Suprapubic skin (tissue), 4 donors: ENCODE measurements at regions not wholly inside any gene's neighbourhood (a gene's known extent, or its start where the extent isn't known, plus 50 kb on each side); places are given as distances from the start of the nearest gene placed in this dataset.

Source experiments
- DNase-seq, 2 donors: peaks; one replicate each; pipeline ENCODE4 v3.0.0-alpha.2; 2019; ENCODE audit warnings: low spot score in 2 of 2
- H3K27ac ChIP-seq: fragments of 200-600 bp; sonication (generic); one replicate; pipeline ENCODE4 v1.5.1; 2019
- H3K27me3 ChIP-seq: fragments of 200-600 bp; sonication (generic); one replicate; pipeline ENCODE4 v1.5.1; 2019
- H3K36me3 ChIP-seq: fragments of 200-600 bp; sonication (generic); one replicate; pipeline ENCODE4 v1.5.1; 2019
- H3K4me1 ChIP-seq: fragments of 200-600 bp; sonication (generic); one replicate; pipeline ENCODE4 v1.5.1; 2019
- H3K4me3 ChIP-seq: fragments of 200-600 bp; sonication (generic); one replicate; pipeline ENCODE4 v1.5.1; 2019; ENCODE audit warnings: mild to moderate bottlenecking
- H3K9me3 ChIP-seq: fragments of 200-600 bp; sonication (generic); one replicate; pipeline ENCODE4 v1.5.1; 2019
- EP300 ChIP-seq: sonication (generic); formaldehyde crosslinking; IDR thresholded peaks from one replicate; pipeline ENCODE4 v1.6.1; 2017; ENCODE audit warnings: antibody characterized with exemption
- POLR2A ChIP-seq, 2 donors: fragments of 450-650 bp; IDR thresholded peaks; one replicate each; pipeline ENCODE4 v1.6.1; 2017; ENCODE audit warnings: antibody characterized with exemption in 2 of 2, mild to moderate bottlenecking in 2 of 2, moderate library complexity in 2 of 2
- POLR2AphosphoS5 ChIP-seq, 3 donors: sonication (generic); formaldehyde crosslinking; IDR thresholded peaks; one replicate each; pipeline ENCODE4 v1.6.1; 2017; ENCODE audit warnings: antibody characterized with exemption in 3 of 3
- WGBS: methylation state at CpG from one replicate; pipeline ENCODE4 v1.1.5; 2018; 5-methylcytosine and 5-hydroxymethylcytosine counted together
- TF ChIP-seq, protein P1 (sequence below), 2 donors: fragments of 200-600 bp in 1 of 2; fragments of 450-650 bp in 1 of 2; sonication (generic) in 1 of 2; IDR thresholded peaks; one replicate each; pipeline ENCODE4 v1.5.1; 2016 to 2019; ENCODE audit warnings: antibody characterized with exemption in 2 of 2, mild to moderate bottlenecking in 1 of 2, moderate library complexity in 1 of 2

DNA sequence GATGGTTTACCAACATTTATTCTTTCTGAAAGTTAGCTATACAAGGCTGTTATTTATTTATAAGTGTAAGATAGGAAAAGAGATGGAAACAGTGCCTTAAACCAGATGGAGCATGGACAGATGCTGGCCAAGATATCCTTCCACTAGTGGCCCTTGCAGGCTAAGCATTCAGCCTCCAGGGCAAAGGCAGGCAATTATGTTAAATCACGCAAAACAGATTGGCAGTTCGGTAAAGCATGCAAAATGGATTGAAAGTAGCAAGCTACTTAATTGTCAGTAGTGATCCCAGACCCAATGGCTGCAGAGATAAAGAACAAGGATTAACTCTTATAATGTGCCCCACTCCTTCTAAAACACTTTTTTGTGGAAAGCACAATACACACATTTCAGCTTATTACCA, 105.4 kb upstream of the MAP4K3 start:
- Histone ChIP-seq H3K27ac (no peak overlapping the region), H3K4me3 (no peak overlapping the region), H3K9me3 (no peaks in the 10 kb centered on the region), H3K27me3 (no peaks in the 10 kb centered on the region), H3K36me3 (no peaks in the 10 kb centered on the region), H3K4me1 (no peaks in the 10 kb centered on the region)
- TF ChIP-seq, protein P1, sequence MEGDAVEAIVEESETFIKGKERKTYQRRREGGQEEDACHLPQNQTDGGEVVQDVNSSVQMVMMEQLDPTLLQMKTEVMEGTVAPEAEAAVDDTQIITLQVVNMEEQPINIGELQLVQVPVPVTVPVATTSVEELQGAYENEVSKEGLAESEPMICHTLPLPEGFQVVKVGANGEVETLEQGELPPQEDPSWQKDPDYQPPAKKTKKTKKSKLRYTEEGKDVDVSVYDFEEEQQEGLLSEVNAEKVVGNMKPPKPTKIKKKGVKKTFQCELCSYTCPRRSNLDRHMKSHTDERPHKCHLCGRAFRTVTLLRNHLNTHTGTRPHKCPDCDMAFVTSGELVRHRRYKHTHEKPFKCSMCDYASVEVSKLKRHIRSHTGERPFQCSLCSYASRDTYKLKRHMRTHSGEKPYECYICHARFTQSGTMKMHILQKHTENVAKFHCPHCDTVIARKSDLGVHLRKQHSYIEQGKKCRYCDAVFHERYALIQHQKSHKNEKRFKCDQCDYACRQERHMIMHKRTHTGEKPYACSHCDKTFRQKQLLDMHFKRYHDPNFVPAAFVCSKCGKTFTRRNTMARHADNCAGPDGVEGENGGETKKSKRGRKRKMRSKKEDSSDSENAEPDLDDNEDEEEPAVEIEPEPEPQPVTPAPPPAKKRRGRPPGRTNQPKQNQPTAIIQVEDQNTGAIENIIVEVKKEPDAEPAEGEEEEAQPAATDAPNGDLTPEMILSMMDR (IDR thresholded peaks at IDR 0.05) = no peak
- TF ChIP-seq POLR2A (IDR thresholded peaks at IDR 0.05) (no peak), EP300 (no peak), POLR2AphosphoS5 (IDR thresholded peaks at IDR 0.05) (no peak)
- DNase-seq = no peak
- 86% methylated on average over 2 of the region's 2 CpGs for WGBS

DNA sequence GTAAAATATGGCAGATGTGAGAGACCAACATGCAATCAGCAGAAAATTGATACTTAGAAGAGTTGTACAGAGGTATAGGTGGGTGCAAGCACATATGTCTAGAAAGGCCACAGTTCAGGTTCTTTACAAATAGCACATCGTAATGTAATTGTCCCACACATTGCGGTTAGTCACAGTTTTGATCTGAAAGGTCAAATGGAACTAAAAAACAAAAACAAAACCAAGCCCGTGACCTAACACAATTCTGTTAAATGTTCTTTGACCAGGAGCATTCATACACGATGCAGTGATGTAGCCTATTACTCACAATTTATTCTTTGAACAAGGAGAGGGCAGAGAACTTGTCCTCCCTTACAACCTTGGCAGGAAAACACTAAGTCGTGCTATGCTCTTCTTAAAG, 108.9 kb upstream of the MAP4K3 start:
- Histone ChIP-seq H3K27me3 (no peaks in the 10 kb centered on the region), H3K27ac (no peak overlapping the region)
- 72% methylated on average over 5 of the region's 5 CpGs for WGBS

DNA sequence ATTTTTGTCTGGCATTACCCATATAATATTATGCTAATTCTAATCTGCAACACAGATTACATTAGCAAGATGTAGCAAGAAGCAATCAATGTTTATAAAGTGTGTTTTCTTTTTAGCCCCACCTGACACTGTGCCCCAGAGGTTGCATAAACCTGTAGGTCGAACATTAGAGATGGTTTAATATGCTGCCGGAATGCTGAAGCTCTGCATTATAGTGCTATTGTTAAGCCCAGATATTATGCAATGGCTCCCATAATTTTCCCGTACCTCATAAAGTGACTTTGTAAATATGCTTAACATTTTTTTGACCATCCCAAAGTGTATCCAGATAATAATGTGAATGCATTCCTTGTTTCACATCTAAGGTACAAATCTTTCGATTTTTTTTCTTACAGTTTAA, 109.3 kb upstream of the MAP4K3 start:
- Histone ChIP-seq H3K27ac (no peak overlapping the region), H3K4me1 (no peaks in the 10 kb centered on the region), H3K4me3 (no peak overlapping the region), H3K36me3 (no peaks in the 10 kb centered on the region), H3K9me3 (no peaks in the 10 kb centered on the region), H3K27me3 (no peaks in the 10 kb centered on the region)
- 74% methylated on average over 4 of the region's 4 CpGs for WGBS
- no peak for DNase-seq
- TF ChIP-seq EP300 (no peak), POLR2A (IDR thresholded peaks at IDR 0.05) (no peak), POLR2AphosphoS5 (IDR thresholded peaks at IDR 0.05) (no peak)
- TF ChIP-seq, protein P1 (IDR thresholded peaks at IDR 0.05) = no peak

More for the DNA sequence above, 108.9 kb upstream of the MAP4K3 start:
- no peaks in the 10 kb centered on the region for H3K4me1 ChIP-seq
- DNase-seq = no peak
- TF ChIP-seq EP300 = no peak
- TF ChIP-seq POLR2AphosphoS5 (IDR thresholded peaks at IDR 0.05) = no peak
- TF ChIP-seq, protein P1 (IDR thresholded peaks at IDR 0.05) = no peak
- no peak for TF ChIP-seq POLR2A (IDR thresholded peaks at IDR 0.05)
- no peaks in the 10 kb centered on the region for H3K36me3 ChIP-seq
- no peak overlapping the region for H3K4me3 ChIP-seq
- H3K9me3 ChIP-seq = no peaks in the 10 kb centered on the region

DNA sequence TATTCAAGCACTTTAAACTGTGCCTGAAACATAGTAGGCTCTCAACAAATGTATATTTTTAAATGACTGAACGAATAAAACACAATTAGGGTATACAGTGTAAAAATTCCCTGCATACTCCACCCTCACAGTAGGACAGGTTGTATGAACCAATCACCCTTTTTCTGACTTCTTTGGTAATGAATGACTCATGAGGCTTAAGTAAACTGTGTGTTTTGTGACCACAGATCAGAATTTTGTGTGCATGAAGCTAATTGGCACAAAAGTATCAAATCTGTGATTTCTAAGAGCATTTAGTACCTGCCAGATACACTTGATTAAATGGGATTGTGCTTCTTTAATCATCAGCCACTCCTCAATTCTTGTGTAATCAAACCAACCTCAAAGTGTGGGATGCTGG, 109.9 kb upstream of the MAP4K3 start:
- no peak for TF ChIP-seq EP300
- TF ChIP-seq POLR2AphosphoS5 (IDR thresholded peaks at IDR 0.05) = no peak
- TF ChIP-seq, protein P1 (IDR thresholded peaks at IDR 0.05) = no peak
- TF ChIP-seq POLR2A (IDR thresholded peaks at IDR 0.05) = no peak
- Histone ChIP-seq H3K4me3 (no peak overlapping the region), H3K27me3 (no peaks in the 10 kb centered on the region), H3K4me1 (no peaks in the 10 kb centered on the region), H3K36me3 (no peaks in the 10 kb centered on the region), H3K27ac (no peak overlapping the region), H3K9me3 (no peaks in the 10 kb centered on the region)
- no peak for DNase-seq
- WGBS = 83% methylated on average over 1 of the region's 1 CpG

DNA sequence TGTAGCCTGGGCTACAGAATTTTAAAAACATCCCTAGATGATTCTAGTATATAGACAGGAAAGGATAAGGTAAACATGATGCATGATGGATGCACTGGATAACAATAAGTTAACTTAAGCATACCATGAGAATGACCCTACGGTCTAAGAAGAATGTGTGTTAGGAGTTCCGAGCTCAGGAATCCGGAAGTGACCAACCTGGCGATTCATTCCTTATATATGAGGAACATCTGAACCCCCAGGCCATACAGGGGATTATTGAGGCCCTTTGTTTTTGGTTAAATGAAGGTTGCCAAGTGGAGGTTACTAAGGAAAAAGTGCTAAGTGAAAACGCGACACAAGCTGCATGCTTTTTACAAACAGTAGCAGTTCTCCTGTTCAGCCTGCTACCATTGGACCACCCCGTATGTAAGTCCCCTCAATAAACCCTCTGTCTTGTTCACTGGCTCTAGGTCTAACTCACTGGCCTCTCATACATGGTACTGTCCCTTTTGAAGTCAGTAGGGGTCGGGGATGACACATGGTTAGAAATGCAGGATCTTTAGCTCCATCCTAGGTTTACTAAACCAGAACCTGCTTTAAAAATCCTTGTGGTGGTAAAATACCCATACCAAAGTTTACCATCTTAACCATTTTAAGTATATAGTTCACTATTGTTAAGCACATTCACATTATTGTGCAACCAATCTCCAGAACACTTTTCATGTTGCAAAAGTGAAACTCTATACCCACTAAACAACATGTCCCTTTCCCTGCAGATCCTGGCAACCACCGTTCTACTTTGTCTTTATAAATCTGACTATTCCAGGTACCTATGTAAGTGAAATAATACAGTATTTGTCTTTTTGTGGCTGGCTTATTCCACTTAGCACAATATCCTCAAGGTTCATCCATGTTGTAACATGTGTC, 111.0 kb upstream of the MAP4K3 start:
- 80% methylated on average over 9 of the region's 9 CpGs for WGBS

More for the DNA sequence above, 111.0 kb upstream of the MAP4K3 start:
- no peaks in the 10 kb centered on the region for H3K9me3 ChIP-seq
- H3K36me3 ChIP-seq = no peaks in the 10 kb centered on the region
- no peaks in the 10 kb centered on the region for H3K4me1 ChIP-seq
- no peaks in the 10 kb centered on the region for H3K27me3 ChIP-seq
- TF ChIP-seq EP300 = no peak
- TF ChIP-seq, protein P1 (IDR thresholded peaks at IDR 0.05) = no peak
- no peak for TF ChIP-seq POLR2AphosphoS5 (IDR thresholded peaks at IDR 0.05)
- TF ChIP-seq POLR2A (IDR thresholded peaks at IDR 0.05) = no peak
- DNase-seq = no peak
- no peak overlapping the region for H3K4me3 ChIP-seq
- H3K27ac ChIP-seq = no peak overlapping the region
